NCI-H446 (cell line): ENCODE measurements at regions not wholly inside any gene's neighbourhood (a gene's known extent, or its start where the extent isn't known, plus 50 kb on each side); places are given as distances from the start of the nearest gene placed in this dataset.
"Not testable (repeated sequence)": the region's sequence is repeated elsewhere in the genome, so short reads cannot be mapped to it uniquely, and the experiment has no call there.

Experiments
- DNase-seq, 2 experiments: peaks; one replicate each; lab custom pipeline; 2025; lab: John Stamatoyannopoulos, UW

- no peak for DNase-seq
Measured at GRCh38 chr5:18553269-18553668, 919.0 kb downstream of the TAF11L14 start.

DNA sequence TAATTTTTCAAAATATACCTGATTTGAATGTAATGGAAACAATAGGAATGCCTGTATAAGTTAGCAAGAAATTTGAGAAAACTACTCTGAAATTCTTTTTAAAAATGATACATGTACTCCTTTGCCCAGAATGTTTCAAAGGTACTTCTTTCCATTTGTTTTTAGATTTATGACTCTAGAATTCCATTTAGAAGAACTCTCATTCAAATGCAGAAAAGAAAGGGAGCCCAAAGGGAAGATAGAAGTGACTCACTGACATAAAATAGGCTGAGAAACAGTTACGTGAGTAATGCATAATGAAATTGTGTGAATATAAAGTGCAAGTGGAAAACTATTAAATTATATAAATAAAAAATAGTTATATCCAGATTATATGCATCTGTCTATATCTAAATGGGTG, 926.3 kb downstream of the TAF11L14 start:
- DNase-seq = no peak

DNA sequence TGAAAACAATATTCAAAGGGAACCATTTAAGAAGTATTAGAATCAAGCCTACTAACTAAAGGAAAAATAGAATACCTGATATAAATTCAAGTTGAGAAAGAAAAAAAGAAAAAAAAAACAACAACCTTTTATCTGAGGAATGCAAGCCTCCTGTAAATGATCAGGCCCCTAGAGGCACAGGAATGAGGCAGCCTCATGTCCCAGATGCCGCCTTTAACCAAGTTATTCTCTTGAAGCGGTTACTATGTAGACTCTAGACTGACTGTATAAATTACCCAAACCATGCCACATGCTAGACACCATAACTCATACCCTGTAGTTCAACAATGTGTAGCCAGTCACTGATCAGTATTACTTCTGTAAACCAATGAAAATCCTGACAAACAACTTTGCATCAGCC, 929.6 kb downstream of the TAF11L14 start:
- no peak for DNase-seq

GRCh38 chr5:18566671-18567070, 932.4 kb downstream of the TAF11L14 start:
- no peak for DNase-seq

GRCh38 chr5:18576586-18576985, 942.3 kb downstream of the TAF11L14 start:
- DNase-seq = no peak

GRCh38 chr5:18601185-18601584, 966.9 kb downstream of the TAF11L14 start:
- DNase-seq = no peak

DNA sequence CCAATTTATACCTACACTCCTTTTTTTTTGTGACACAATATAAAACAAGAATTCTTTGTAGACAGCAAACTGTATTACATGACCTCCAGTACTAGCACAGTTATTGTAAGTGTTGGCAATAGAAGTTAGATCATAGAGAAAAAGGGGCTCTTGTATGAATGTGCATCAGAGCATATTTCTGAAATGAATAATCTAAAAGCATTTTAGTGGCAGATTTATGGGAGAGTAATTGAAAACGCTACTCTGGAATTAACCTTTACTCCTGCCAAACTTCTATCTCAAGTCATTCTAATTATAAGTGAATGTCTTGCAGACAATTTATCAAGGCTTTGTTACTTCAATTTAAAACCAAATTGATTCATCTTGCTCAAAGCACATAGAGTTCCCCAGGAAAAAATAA, 968.1 kb downstream of the TAF11L14 start:
- DNase-seq = peak in 1 of 2 experiments; percentile 73

DNA sequence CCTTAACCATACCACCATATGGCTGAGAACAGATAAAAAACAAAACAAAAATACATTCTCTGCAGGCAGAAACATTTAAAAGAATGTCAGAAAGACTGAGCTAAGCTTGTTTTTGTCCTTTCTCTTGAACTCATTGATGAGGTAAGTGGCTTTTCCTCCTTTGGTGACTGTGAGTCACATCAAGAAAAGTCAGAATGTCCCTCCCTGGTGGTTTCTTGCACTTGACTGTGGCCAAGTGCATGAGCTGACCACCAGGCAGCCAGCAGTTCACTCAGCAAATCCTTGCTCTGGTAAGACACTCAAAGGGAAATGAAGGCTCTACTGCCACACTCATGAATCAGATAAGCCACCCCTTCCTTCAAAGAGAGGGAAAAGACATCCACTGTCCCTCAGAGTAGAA, 970.9 kb downstream of the TAF11L14 start:
- no peak for DNase-seq

- no peak for DNase-seq
Measured at GRCh38 chr5:18607570-18607969, 973.3 kb downstream of the TAF11L14 start.

GRCh38 chr5:18617191-18617590, 982.9 kb downstream of the TAF11L14 start:
- DNase-seq = not testable (repeated sequence)

GRCh38 chr5:18630458-18631045, 996.3 kb downstream of the TAF11L14 start:
- no peak for DNase-seq

DNA sequence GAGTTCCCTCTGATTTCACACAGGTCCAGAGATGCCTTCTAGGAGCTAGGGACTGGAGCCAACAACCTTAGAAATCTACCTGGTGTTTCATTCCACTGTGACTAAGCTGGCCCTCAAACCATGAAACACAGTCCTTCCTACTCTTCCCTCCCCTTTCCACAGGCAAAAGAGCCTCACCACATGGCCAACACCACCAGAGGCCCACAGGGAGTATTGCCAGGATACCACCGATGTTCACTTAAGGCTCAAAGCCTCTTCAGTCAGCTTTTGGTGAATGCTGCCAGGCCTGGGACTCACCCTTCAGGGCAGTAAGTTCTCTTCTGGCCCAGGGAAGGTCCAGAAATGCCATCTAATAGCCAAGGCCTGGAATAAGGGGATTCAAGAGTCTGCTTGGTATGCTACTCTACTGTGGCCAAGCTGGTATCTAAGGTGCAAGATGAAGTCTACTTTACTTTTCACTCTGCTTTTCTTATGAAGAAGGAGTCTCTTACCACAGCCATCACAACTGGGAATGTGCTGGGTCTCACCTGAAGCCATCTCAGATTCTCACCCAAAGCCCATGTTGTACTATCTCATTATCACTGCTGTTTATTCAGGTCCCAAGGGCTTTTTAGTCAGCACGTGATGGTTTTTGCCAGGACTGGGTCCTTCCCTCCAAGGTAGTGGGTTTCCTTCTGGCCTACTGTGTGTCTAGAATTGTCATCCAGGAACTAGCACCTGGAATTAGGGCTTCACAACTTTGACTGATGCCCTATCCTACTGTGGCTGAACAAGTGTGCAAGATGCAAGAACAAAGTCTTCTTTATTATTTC, 1018.4 kb downstream of the TAF11L14 start:
- no peak for DNase-seq

DNA sequence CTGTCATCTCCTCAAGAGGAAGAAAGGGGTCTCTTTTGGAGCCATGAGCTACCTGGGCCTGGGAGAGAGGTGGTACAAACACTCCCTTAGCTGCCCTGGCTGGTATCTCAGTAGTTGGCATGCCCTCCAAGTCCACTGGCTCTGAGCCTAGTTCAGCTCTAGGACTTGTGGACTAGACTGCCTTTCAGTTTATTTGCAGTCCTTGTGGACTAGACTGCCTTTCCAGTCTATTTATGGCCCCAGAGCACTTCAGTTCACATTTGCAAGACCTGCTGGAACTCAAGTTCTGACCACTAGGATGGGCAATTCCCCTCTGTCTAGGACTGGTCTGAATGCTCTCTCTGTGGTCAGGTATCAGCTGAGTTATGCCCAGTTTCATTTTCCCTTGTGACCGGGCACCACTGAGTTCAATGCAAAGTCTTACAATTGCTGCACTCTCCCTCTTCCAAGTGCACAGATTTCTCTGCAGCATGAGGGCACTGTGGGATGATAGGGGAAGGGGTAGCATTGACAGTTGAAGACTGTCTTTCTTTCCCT, 1019.0 kb downstream of the TAF11L14 start:
- DNase-seq = peak in 1 of 2 experiments; percentile 46

DNA sequence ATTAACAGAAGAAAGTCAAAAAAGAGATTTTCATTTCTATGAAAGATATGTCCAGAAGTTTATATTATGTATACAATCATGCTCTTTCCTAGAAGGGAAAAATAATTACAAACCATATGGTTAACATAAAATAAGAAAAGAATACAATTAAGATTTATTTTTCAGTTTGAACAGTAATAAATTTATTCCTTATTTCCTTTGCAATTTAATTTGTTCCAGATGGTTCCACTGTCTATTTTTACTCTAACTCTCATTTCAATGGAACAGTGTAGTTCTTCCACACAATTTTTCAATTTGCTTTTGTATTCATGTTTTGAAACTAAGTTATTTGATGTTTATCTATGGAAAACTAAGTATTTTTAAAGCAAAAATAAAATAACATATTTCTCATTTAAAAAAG, 1026.3 kb downstream of the TAF11L14 start:
- no peak for DNase-seq

DNA sequence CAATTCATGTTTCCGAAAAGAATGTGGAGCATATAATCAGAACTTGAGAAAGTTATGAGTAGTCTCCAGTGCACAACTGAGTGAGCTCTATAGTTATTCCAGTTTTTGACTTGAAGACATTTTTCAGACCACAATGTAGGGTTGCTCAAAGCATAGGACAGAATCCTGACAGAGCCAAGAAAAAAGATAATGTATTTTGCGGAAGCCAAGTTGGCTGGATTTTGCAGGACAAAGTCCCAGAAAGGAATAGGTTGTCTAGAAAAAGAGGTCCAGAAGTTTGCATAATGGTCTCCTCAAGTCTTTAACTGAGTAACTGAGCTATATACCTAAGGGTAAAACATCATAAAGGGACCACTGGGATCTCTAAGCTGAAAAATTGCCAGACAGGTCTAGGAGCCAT, 1028.0 kb downstream of the TAF11L14 start:
- DNase-seq = no peak

GRCh38 chr5:18674212-18674611, 1040.0 kb downstream of the TAF11L14 start:
- DNase-seq = not testable (repeated sequence)

DNA sequence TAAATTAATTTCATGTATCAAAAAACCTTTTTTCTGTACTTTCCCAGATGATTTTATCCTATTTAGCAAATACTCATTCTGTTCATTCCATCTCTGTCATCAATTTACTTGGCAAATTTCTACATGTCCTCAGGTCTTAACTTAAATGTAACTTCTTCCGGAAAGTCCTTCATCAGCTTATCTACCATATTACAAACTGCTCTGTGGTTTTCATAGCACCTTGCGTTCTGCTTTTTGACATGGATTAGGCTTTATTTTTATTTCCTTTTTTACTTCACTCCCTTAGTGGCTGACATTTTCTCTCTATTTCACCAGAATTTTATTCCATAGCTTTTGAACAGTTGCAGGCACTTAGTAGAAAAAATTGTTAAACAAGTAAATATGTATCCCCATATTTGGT, 1040.8 kb downstream of the TAF11L14 start:
- DNase-seq = no peak

DNA sequence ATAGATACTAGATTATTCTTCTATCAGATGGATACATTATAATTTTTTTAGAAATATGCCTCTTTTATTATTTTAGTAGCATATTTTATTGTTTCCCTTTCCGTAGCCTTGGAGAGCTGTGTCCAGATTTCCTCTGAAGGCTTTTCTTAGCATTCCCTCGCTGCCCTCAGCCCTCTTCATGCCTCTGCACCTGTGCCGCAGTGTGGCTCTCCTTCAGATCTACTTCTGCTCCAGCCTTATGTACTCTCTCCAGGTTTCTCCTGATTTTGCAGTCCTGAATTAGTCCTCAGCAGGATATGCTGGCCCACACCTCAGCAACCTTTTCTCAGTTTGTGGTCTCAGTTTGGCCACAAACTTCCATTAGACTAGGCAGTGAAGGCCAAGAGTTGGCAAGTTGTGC, 1052.0 kb downstream of the TAF11L14 start:
- no peak for DNase-seq

DNA sequence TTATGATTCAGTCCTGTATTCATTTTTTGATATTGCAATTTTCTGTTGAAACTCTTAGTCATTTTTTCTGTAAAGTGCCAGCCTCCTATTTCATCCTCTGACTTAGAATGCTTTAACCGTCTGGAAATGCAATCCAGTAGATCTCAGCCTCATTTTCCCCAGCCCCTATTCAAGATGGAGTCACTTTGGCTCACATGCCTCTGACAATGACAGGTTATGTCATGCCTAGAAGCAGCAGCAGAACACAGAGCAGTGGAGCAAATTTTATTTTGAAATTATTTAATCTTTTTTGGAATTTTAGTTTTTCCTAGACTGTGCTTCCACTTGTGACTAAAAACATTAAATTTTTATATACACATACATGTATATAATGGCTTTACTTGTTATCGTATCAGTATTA, 1053.2 kb downstream of the TAF11L14 start:
- no peak for DNase-seq

- DNase-seq = no peak
Measured at GRCh38 chr5:18699681-18700080, 1065.4 kb downstream of the TAF11L14 start.

DNA sequence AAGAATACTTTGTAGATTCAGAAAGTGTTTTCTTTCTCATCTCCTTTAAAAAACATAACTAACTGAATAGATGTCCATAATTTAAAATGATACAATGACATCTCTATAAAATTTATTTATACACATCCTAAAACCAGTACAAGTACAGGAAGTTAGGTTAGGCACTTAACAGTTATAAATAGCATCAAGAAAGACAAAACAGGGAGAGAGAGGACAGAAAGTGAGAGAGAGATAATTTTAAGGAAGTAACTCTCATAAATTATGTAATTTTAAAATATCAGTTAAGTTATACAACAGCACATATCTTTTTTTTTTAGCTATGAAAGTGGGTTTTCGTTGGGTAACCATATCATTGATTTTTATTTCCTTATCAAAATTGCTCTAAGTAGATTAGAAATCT, 1068.6 kb downstream of the TAF11L14 start:
- no peak for DNase-seq

- no peak for DNase-seq
Measured at GRCh38 chr5:18712936-18713485, 1078.8 kb downstream of the TAF11L14 start.

GRCh38 chr5:18720002-18720401, 1085.7 kb downstream of the TAF11L14 start:
- no peak for DNase-seq
